ENCODE measurements at regions not wholly inside any gene's neighbourhood (a gene's known extent, or its start where the extent isn't known, plus 50 kb on each side); places are given as distances from the start of the nearest gene placed in this dataset.

GRCh38 chr6:14202947-14203346, 85.4 kb downstream of the CD83 start:
- Histone ChIP-seq H3K36me3 (no peaks in the 10 kb centered on the region), H3K4me1 (no peaks in the 10 kb centered on the region), H3K4me3 (no peak overlapping the region), H3K27me3 (no peaks in the 10 kb centered on the region), H3K9me3 (no peaks in the 10 kb centered on the region), H3K27ac (no peak overlapping the region)
- TF ChIP-seq CTCF (IDR thresholded peaks at IDR 0.05), result no peak
- no peak for DNase-seq (ENCODE audit: low spot score)

GRCh38 chr6:14206391-14206790, 88.8 kb downstream of the CD83 start:
- no peak overlapping the region for H3K27ac ChIP-seq
- no peak overlapping the region for H3K4me3 ChIP-seq
- H3K27me3 ChIP-seq, result no peaks in the 10 kb centered on the region
- no peaks in the 10 kb centered on the region for H3K36me3 ChIP-seq
- no peaks in the 10 kb centered on the region for H3K9me3 ChIP-seq
- DNase-seq (ENCODE audit: low spot score), result no peak
- no peak for TF ChIP-seq CTCF (IDR thresholded peaks at IDR 0.05)
- peaks cover 0 to 9% of the 10 kb centered on the region in 2 donors for H3K4me1 ChIP-seq

GRCh38 chr6:14207448-14207847, 89.9 kb downstream of the CD83 start:
- no peak for TF ChIP-seq CTCF (IDR thresholded peaks at IDR 0.05)
- Histone ChIP-seq H3K36me3 (no peaks in the 10 kb centered on the region), H3K4me3 (no peak overlapping the region), H3K9me3 (no peaks in the 10 kb centered on the region), H3K4me1 (peaks cover 0 to 17% of the 10 kb centered on the region in 2 donors), H3K27me3 (no peaks in the 10 kb centered on the region), H3K27ac (no peak overlapping the region)
- no peak for DNase-seq (ENCODE audit: low spot score)

GRCh38 chr6:14209000-14209399, 91.4 kb downstream of the CD83 start:
- no peak for DNase-seq (ENCODE audit: low spot score)
- H3K9me3 ChIP-seq, result no peaks in the 10 kb centered on the region
- no peak overlapping the region for H3K27ac ChIP-seq
- TF ChIP-seq CTCF (IDR thresholded peaks at IDR 0.05), result no peak
- no peaks in the 10 kb centered on the region for H3K27me3 ChIP-seq
- peaks cover 0 to 17% of the 10 kb centered on the region in 2 donors for H3K4me1 ChIP-seq
- H3K36me3 ChIP-seq, result no peaks in the 10 kb centered on the region
- no peak overlapping the region for H3K4me3 ChIP-seq

GRCh38 chr6:14210077-14210476, 92.5 kb downstream of the CD83 start:
- H3K27me3 ChIP-seq, result no peaks in the 10 kb centered on the region
- H3K4me3 ChIP-seq, result peak overlapping the region in 1 of 2 donors; percentile 76
- no peaks in the 10 kb centered on the region for H3K9me3 ChIP-seq
- no peaks in the 10 kb centered on the region for H3K36me3 ChIP-seq
- H3K27ac ChIP-seq, result peak overlapping the region; percentile 74 to 92
- H3K4me1 ChIP-seq, result peaks cover 0 to 17% of the 10 kb centered on the region in 2 donors
- no peak for TF ChIP-seq CTCF (IDR thresholded peaks at IDR 0.05)
- DNase-seq (ENCODE audit: low spot score), result no peak

Data from right atrium auricular region (tissue), 2 donors.